Psoas muscle (tissue), 7 donors: ENCODE measurements at regions not wholly inside any gene's neighbourhood (a gene's known extent, or its start where the extent isn't known, plus 50 kb on each side); places are given as distances from the start of the nearest gene placed in this dataset.
A peak's percentile ranks its signal among the peaks of the same experiment; 100 is the strongest.

Source experiments
- ATAC-seq, 4 donors: fragments of 200-7000 bp; cut with Tn5 transposase; one replicate each; pipeline ENCODE4 v1.9.1; 2020; ENCODE audit warnings: moderate library complexity in 3 of 4, mild to moderate bottlenecking in 2 of 4
- DNase-seq, 2 donors: peaks; one replicate each; pipeline ENCODE4 v3.0.0-alpha.2; 2020
- H3K27ac ChIP-seq: fragments of 200-600 bp; one replicate; pipeline ENCODE4 v1.8.0; 2022
- H3K27me3 ChIP-seq, 3 donors: fragments of 200-600 bp in 1 of 3; one replicate each; pipeline versions ENCODE4 v1.6.1 to v1.8.0; 2013 to 2022; ENCODE audit warnings: low read length in 2 of 3, mild to moderate bottlenecking in 2 of 3, moderate library complexity in 1 of 3; ENCODE audit not compliant: insufficient read depth in 3 of 3
- H3K36me3 ChIP-seq, 2 donors: fragments of 200-600 bp in 1 of 2; one replicate each; pipeline versions ENCODE4 v1.6.1 to v1.8.0; 2013 to 2022; ENCODE audit warnings: low read depth in 1 of 2, mild to moderate bottlenecking in 1 of 2, moderate library complexity in 1 of 2; ENCODE audit not compliant: insufficient read depth in 1 of 2
- H3K4me1 ChIP-seq: fragments of 200-600 bp; one replicate; pipeline ENCODE4 v1.8.0; 2022
- H3K4me3 ChIP-seq: fragments of 200-600 bp; one replicate; pipeline ENCODE4 v1.8.0; 2022; ENCODE audit warnings: mild to moderate bottlenecking
- H3K9me3 ChIP-seq: fragments of 200-600 bp; one replicate; pipeline ENCODE4 v1.8.0; 2022
- WGBS, 3 donors: extraction: QIAGEN DNeasy Blood & Tissue Kit; methylation state at CpG; one replicate each; pipeline versions ENCODE4 v1.1.6 to v1.1.7; 2013; 5-methylcytosine and 5-hydroxymethylcytosine counted together
- intact Hi-C, 2 donors: fragments of 100-400 bp; cut with DNase I; formaldehyde crosslinking; loops; one replicate each; pipeline versions ENCODE4 v1.11.0 to v1.14.2; 2022
- TF ChIP-seq, protein P1 (sequence below): fragments of 200-600 bp; IDR thresholded peaks from one replicate; pipeline ENCODE4 v1.8.0; 2022; ENCODE audit warnings: antibody characterized with exemption
- donor health status: healthy with polysubstance abuse.
- donor health status: DM: no; HTN: no; CAD: no; lungs with moderate emphysema.
- donor health status: Bipolar disorder and iron deficiency.
- donor health status: healthy.
- donor health status: DM: yes; HTN: yes; CAD: no.
- donor health status: DM: no; HTN: no; CAD: no.
- donor health status: DM: yes; HTN: yes; CAD: no.

DNA sequence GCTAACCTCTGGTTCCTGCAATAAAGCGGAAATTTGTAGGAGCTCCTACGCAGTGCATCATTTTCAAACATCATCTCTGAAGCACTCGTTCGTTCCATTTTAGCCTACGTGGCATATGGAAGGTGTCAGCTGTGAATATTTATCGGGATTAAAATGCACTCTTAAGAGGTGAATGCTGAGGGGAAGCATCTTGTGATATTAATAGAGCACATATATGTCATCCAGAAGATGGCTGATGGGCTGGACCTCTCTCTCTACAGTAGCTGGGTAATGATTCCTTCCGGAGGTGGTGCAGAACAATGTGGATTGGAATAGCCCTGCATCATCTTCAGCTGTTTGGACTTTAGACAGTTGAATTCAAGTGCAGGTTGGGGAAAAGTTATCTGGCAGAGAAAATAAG lies 478.7 kb downstream of the DMAC1 start:
- DNase-seq (no peak), ATAC-seq (no peak)
- no peaks in the 10 kb centered on the region for H3K36me3 ChIP-seq
- H3K27me3 ChIP-seq = no peaks in the 10 kb centered on the region
- H3K4me3 ChIP-seq = no peak overlapping the region
- 87 to 97% (median 96%) methylated on average over 7 of the region's 7 CpGs for WGBS, 3 donors
- H3K9me3 ChIP-seq = no peaks in the 10 kb centered on the region
- no peak overlapping the region for H3K27ac ChIP-seq
- H3K4me1 ChIP-seq = peaks cover 11% of the 10 kb centered on the region
- intact Hi-C loops = no loop called here
- TF ChIP-seq, protein P1, sequence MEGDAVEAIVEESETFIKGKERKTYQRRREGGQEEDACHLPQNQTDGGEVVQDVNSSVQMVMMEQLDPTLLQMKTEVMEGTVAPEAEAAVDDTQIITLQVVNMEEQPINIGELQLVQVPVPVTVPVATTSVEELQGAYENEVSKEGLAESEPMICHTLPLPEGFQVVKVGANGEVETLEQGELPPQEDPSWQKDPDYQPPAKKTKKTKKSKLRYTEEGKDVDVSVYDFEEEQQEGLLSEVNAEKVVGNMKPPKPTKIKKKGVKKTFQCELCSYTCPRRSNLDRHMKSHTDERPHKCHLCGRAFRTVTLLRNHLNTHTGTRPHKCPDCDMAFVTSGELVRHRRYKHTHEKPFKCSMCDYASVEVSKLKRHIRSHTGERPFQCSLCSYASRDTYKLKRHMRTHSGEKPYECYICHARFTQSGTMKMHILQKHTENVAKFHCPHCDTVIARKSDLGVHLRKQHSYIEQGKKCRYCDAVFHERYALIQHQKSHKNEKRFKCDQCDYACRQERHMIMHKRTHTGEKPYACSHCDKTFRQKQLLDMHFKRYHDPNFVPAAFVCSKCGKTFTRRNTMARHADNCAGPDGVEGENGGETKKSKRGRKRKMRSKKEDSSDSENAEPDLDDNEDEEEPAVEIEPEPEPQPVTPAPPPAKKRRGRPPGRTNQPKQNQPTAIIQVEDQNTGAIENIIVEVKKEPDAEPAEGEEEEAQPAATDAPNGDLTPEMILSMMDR = no peak

DNA sequence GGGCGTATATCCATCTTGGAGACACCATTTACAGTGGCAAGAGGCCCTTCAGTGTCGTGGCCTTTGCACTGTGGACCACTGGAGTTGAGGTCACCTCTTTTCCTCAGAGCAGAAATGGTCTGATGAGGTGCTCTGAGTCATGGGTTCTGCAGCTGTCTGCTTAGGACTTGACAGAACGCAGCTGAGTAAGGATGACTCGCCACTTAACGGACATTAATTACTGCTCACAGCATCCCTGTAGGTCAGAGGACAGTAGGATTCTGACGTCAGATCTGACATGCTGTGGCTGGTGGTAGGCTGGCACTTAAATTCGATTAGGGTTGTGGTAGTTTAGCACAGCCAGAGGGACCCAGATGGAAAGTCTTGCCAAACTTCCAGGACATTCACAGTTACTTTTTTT lies 479.4 kb downstream of the DMAC1 start:
- DNase-seq (no peak), ATAC-seq (peak in 3 of 4 donors; percentile 51 to 68 (median 68))
- H3K36me3 ChIP-seq = no peaks in the 10 kb centered on the region
- WGBS, 3 donors = 36 to 48% (median 40%) methylated on average over 7 of the region's 7 CpGs
- TF ChIP-seq, protein P1 = no peak
- no peaks in the 10 kb centered on the region for H3K27me3 ChIP-seq
- H3K27ac ChIP-seq = no peak overlapping the region
- no peaks in the 10 kb centered on the region for H3K9me3 ChIP-seq
- H3K4me3 ChIP-seq = no peak overlapping the region
- peaks cover 11% of the 10 kb centered on the region for H3K4me1 ChIP-seq
- intact Hi-C loops = no loop called here

DNA sequence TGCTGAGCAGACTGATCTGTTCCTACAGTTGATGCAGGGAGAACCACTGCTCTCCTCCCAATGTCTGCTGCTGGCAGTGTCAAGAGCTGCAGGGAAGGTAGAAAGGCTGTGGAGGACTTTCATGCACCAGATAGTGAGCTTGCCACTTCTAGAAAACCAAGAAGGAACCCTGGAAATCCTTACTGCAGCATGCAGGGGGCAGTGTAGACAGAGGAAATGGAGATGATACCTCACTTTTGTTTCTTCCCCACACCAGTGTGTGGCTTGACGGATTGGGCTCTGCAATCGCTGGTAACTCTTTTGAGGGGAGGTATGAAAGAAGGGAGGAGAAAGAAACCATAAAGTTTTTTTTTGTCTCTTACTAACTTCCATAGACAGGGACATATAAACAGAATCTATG lies 480.7 kb downstream of the DMAC1 start:
- DNase-seq (no peak), ATAC-seq (no peak)
- Histone ChIP-seq H3K27ac (no peak overlapping the region), H3K27me3 (no peaks in the 10 kb centered on the region), H3K4me1 (peaks cover 11% of the 10 kb centered on the region), H3K9me3 (no peaks in the 10 kb centered on the region), H3K4me3 (no peak overlapping the region), H3K36me3 (no peaks in the 10 kb centered on the region)
- intact Hi-C loops = no loop called here
- 94 to 98% (median 97%) methylated on average over 2 of the region's 2 CpGs for WGBS, 3 donors
- TF ChIP-seq, protein P1 = no peak

DNA sequence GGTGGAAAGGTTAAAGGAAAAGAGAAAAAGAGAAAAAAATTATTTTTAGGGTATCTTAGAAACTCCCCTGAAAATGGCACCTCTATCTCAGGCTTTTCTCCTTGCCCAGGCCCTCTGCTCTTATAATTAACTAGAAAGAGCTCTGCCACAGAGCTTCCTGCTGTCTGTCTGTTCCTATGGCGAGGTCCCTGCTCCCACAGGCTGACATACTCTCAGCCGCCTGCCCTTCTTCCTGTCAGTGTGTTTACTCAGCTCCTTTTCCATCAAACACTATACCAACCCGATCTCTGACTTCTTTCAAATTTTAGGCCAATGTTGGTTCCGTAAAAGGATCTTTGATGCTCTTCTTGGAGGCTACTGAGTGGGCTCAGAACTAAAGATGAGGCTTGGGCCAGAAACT lies 482.6 kb downstream of the DMAC1 start:
- 78 to 91% (median 84%) methylated on average over 4 of the region's 4 CpGs for WGBS, 3 donors
- Histone ChIP-seq H3K9me3 (peaks cover 16% of the 10 kb centered on the region), H3K4me1 (peaks cover 11% of the 10 kb centered on the region), H3K36me3 (no peaks in the 10 kb centered on the region), H3K27ac (peak overlapping the region; percentile 62), H3K27me3 (no peaks in the 10 kb centered on the region), H3K4me3 (no peak overlapping the region)
- TF ChIP-seq, protein P1 = no peak
- DNase-seq = no peak
- intact Hi-C loops = no loop called here
- no peak for ATAC-seq

DNA sequence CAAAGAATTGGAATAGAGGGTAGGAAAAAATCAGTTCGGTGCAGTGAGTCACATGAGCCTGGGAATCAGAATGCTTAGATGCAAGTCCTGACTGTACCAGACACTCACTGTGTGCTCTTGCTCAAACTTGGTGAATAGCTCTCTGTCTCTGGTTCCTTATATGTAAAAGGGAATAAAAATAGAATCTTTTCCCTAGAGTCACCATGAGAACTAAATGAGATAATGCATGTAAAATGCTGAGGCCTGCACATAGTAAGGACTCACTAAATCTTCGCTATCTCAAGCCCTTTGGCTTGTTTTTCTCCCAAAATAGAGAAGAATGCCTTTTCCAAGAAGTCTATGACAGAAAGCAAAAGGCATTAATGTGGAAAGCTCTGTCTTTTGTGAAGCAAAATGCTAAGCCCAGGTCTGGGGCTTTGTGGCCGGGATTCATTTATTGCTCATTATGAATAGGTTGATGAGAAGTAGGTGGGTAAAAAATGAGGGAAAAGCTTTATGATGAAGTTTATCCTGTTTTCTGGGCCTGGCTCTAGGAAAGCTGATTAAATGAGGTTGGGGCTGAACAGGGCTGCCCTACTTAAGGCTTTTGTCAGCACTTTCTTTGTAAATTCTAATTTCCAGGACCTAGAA lies 483.3 kb downstream of the DMAC1 start:
- peaks cover 17% of the 10 kb centered on the region for H3K9me3 ChIP-seq
- peaks cover 11% of the 10 kb centered on the region for H3K4me1 ChIP-seq
- H3K27me3 ChIP-seq = no peaks in the 10 kb centered on the region
- ATAC-seq (peak; percentile 77 to 94 (median 89)), DNase-seq (no peak)
- intact Hi-C loops = no loop called here
- peak overlapping the region; percentile 19 for H3K4me3 ChIP-seq
- WGBS, 3 donors = 39 to 62% (median 50%) methylated on average over 3 of the region's 3 CpGs
- TF ChIP-seq, protein P1 = no peak
- no peaks in the 10 kb centered on the region for H3K36me3 ChIP-seq
- peak overlapping the region; percentile 62 for H3K27ac ChIP-seq
